Neural cell (in vitro differentiated cells): ENCODE measurements at regions not wholly inside any gene's neighbourhood (a gene's known extent, or its start where the extent isn't known, plus 50 kb on each side); places are given as distances from the start of the nearest gene placed in this dataset.

Experiments used
- MXI1 ChIP-seq: fragments of 450-650 bp; conservative IDR thresholded peaks from 2 replicates; pipeline ENCODE4 v1.6.1; 2014; ENCODE audit warnings: antibody characterized with exemption, mild to moderate bottlenecking; ENCODE audit not compliant: poor library complexity, severe bottlenecking
- RAD21 ChIP-seq: fragments of 450-650 bp; conservative IDR thresholded peaks from 2 replicates; pipeline ENCODE4 v1.6.1; 2014; ENCODE audit warnings: antibody characterized with exemption, mild to moderate bottlenecking, moderate library complexity
- SMC3 ChIP-seq: fragments of 450-650 bp; conservative IDR thresholded peaks from 2 replicates; pipeline ENCODE4 v1.6.1; 2014; ENCODE audit warnings: antibody characterized with exemption, mild to moderate bottlenecking, moderate library complexity; ENCODE audit not compliant: poor library complexity
- TAF1 ChIP-seq: IDR thresholded peaks from 2 replicates; pipeline ENCODE4 v1.6.1; 2012; ENCODE audit warnings: low read depth
- TF ChIP-seq, protein P1 (sequence below): fragments of 450-650 bp; IDR thresholded peaks from 2 replicates; pipeline ENCODE4 v1.5.1; 2014; ENCODE audit warnings: antibody characterized with exemption, mild to moderate bottlenecking, moderate library complexity; ENCODE audit not compliant: poor library complexity, severe bottlenecking
- TF ChIP-seq, protein P2 (sequence below): IDR thresholded peaks from 2 replicates; pipeline ENCODE4 v1.6.1; 2012; ENCODE audit warnings: borderline replicate concordance

DNA sequence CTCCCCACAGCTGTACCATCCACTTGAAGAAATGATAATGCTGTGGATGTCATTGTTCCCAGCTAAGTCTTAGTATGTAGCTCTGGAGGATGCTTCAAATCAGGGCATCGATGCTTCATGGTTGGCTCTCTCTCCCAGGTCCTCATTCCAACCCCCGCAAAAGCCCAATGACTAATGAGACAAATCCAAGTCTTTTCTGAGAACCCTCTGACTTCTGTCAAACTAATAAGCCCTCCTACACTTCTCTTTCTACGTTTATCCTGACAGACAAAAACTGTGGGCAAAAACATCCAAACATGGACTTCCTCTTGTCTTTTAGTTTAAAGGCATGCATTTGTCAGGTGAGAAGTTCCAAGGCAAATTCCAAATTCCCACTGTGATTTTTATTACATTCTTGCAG lies 260.4 kb upstream of the TAC1 start:
- TF ChIP-seq, protein P1, sequence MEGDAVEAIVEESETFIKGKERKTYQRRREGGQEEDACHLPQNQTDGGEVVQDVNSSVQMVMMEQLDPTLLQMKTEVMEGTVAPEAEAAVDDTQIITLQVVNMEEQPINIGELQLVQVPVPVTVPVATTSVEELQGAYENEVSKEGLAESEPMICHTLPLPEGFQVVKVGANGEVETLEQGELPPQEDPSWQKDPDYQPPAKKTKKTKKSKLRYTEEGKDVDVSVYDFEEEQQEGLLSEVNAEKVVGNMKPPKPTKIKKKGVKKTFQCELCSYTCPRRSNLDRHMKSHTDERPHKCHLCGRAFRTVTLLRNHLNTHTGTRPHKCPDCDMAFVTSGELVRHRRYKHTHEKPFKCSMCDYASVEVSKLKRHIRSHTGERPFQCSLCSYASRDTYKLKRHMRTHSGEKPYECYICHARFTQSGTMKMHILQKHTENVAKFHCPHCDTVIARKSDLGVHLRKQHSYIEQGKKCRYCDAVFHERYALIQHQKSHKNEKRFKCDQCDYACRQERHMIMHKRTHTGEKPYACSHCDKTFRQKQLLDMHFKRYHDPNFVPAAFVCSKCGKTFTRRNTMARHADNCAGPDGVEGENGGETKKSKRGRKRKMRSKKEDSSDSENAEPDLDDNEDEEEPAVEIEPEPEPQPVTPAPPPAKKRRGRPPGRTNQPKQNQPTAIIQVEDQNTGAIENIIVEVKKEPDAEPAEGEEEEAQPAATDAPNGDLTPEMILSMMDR, result no peak
- TF ChIP-seq RAD21 (no peak), SMC3 (no peak), TAF1 (no peak), MXI1 (no peak)
- TF ChIP-seq, protein P2, sequence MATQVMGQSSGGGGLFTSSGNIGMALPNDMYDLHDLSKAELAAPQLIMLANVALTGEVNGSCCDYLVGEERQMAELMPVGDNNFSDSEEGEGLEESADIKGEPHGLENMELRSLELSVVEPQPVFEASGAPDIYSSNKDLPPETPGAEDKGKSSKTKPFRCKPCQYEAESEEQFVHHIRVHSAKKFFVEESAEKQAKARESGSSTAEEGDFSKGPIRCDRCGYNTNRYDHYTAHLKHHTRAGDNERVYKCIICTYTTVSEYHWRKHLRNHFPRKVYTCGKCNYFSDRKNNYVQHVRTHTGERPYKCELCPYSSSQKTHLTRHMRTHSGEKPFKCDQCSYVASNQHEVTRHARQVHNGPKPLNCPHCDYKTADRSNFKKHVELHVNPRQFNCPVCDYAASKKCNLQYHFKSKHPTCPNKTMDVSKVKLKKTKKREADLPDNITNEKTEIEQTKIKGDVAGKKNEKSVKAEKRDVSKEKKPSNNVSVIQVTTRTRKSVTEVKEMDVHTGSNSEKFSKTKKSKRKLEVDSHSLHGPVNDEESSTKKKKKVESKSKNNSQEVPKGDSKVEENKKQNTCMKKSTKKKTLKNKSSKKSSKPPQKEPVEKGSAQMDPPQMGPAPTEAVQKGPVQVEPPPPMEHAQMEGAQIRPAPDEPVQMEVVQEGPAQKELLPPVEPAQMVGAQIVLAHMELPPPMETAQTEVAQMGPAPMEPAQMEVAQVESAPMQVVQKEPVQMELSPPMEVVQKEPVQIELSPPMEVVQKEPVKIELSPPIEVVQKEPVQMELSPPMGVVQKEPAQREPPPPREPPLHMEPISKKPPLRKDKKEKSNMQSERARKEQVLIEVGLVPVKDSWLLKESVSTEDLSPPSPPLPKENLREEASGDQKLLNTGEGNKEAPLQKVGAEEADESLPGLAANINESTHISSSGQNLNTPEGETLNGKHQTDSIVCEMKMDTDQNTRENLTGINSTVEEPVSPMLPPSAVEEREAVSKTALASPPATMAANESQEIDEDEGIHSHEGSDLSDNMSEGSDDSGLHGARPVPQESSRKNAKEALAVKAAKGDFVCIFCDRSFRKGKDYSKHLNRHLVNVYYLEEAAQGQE, result no peak
